Choroid plexus epithelial cell (primary cell): ENCODE measurements at regions not wholly inside any gene's neighbourhood (a gene's known extent, or its start where the extent isn't known, plus 50 kb on each side); places are given as distances from the start of the nearest gene placed in this dataset.

Experiments
- DNase-seq: peaks from one replicate; pipeline ENCODE4 v3.0.0-alpha.2; 2010; ENCODE audit warnings: low read depth
- H3K4me3 ChIP-seq: 2 replicates; pipeline ENCODE4 v1.5.1; 2011; ENCODE audit warnings: low read depth, mild to moderate bottlenecking, control low read depth, low read length, moderate library complexity
- TF ChIP-seq, protein P1 (sequence below): conservative IDR thresholded peaks from 2 replicates; pipeline ENCODE4 v1.5.1; 2011; ENCODE audit warnings: low read depth, mild to moderate bottlenecking, control low read depth, inconsistent platforms, low read length, moderate library complexity

DNA sequence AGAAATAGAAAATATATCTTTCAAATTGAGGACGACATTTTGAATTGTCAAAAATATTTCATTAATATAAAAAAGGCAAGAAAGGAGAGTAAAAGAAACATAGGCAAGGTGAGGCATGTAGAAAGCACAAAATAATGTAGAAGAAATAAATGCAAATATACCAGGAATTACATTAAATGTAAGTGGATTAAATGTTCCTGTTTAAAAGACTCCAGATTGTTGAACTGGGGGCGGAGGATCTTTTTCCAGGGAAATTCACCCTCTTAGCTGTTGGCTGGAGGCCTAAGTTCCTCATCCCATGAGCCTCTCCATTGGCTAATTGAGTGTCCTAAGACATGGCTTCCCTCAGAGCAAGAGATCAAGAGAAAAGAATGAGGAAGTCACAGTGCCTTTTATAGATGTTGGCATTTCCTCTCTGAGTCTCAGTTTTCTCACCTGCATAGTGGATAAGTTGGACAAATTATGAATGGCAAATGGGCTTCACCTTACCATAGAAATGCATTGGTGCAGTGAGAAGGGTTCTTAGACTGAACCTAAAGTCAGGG, 147.4 kb upstream of the SMAD3 start:
- no peak overlapping the region for H3K4me3 ChIP-seq
- TF ChIP-seq, protein P1, sequence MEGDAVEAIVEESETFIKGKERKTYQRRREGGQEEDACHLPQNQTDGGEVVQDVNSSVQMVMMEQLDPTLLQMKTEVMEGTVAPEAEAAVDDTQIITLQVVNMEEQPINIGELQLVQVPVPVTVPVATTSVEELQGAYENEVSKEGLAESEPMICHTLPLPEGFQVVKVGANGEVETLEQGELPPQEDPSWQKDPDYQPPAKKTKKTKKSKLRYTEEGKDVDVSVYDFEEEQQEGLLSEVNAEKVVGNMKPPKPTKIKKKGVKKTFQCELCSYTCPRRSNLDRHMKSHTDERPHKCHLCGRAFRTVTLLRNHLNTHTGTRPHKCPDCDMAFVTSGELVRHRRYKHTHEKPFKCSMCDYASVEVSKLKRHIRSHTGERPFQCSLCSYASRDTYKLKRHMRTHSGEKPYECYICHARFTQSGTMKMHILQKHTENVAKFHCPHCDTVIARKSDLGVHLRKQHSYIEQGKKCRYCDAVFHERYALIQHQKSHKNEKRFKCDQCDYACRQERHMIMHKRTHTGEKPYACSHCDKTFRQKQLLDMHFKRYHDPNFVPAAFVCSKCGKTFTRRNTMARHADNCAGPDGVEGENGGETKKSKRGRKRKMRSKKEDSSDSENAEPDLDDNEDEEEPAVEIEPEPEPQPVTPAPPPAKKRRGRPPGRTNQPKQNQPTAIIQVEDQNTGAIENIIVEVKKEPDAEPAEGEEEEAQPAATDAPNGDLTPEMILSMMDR, result no peak
- no peak for DNase-seq

DNA sequence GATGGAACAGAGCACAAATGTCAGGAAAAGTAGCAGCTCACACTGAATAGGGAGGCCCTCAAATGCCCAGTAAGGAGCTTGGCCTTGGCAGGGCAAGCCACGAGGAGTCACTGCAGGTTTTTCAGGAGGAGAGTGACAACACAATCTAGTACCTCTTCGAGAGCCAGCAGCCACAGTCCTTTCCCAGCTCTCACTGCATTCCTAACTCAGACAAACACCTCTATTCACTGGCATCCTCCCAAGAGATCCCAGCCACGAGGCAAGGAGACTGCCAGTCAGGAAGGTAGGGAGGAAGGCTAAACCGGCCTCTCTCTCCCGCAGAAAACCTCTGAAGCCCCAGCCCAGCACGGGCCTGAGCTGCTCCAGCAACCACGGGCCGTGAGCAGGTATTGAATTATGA, 146.0 kb upstream of the SMAD3 start:
- DNase-seq, result no peak
- H3K4me3 ChIP-seq, result no peak overlapping the region
- TF ChIP-seq, protein P1, result no peak

DNA sequence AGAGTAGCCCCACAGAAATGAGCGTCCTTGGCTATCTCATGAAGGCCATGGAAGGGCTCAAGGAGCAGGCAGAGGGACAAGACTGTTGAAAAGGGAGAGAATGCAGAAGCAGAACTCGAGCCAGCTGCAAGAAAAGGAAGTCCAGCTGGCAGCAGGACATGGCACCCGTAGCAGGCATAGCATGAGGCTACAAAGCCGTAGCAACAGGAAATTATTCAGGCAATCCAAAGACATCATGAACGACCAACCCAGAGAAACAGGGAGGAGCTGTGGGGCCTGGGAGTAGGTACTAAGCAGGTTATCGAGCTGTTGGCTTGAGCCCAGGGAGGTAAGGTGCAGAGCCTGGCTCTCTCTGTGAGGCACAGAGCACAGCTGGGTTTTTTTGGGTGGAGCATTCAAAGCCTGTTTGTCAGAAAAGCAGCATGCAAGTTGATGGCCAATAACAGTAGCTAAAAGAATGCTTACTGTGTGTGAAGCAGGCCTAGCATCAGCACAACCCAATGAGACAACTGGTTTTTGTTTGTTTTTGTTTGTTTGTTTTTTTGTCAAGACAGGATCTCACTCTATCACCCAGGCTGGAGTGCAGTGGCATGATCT, 144.0 kb upstream of the SMAD3 start:
- no peak overlapping the region for H3K4me3 ChIP-seq
- TF ChIP-seq, protein P1, result no peak
- no peak for DNase-seq

DNA sequence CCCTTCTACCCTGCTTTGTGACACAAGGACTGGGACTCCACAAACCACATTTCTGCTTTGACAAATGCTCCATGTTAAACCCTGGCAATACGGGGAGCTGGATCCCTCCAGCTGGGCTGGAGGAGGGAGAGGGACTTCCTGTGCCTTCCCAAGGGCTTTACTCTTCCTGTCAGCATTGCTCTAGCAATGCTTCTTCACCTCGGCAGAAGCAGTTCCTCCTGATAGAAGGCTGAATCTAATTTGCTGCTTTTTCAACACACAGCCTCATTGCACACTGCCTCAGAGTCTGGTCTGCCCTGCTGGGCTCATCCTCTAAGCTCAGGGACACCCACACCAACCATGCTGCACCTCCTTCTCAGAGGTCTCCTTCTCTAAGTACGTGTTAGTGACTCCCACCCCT, 142.8 kb upstream of the SMAD3 start:
- TF ChIP-seq, protein P1, result no peak
- H3K4me3 ChIP-seq, result no peak overlapping the region
- DNase-seq, result no peak

DNA sequence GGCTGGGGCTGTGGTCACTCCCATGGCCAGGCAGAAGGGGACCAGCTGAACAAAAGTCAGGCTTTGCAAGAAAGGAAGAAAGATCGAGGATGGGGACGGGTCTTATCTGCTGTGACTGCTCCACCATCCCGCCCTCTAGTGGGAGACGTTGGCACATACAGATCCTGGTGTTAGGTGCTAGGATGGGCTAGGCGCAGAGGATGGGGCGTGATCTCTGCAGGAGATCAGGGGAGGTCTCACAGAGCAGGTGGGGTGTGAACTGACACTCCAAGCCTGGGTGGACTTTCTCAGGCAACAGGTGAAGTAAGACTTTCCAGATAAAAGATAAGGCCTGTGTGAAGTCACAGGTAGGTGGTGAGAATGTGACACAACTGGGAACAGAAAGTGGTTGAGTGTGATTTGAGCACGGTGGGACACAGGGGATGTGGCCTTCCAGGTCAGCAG, 141.9 kb upstream of the SMAD3 start:
- TF ChIP-seq, protein P1, result peak; percentile 66
- H3K4me3 ChIP-seq, result no peak overlapping the region
- peak; percentile 40 for DNase-seq

DNA sequence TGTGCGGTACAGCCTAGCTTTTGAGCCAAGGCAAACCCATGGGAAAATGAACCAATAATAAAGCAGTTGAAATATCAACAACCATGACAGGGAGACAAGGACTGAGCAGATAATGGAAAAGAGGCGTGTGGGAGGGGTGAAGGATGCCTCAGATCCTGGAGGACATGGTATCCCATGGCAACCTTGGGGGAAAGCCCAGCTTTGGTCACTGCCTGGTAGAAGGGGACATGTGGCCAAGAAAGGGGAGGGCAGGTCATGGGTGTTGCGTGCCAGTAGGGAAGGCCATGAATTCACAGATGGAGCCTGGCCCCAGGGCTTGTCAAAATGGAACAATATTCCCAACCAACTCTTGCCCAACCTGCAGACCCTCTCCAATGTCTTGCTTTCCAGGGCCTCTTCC, 140.5 kb upstream of the SMAD3 start:
- TF ChIP-seq, protein P1, result no peak
- DNase-seq, result no peak
- no peak overlapping the region for H3K4me3 ChIP-seq

DNA sequence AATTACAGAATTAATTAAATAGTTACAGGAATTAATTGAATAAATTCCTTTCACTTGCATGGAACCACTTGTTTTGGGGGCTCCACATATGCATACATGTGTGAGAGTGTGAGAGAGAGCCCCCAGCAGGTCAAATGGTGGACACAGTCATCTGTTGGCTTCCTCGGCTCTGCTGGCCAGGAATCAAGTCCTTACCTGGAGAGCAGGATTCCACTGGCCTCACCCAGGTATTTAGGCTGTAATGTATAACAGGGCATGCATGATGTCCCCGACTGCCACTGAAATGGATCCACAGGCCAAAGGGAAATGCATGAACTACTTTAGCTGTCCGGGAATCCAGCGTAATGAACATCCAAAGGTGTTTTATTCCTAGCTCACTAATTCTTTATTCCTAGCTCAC, 139.7 kb upstream of the SMAD3 start:
- TF ChIP-seq, protein P1, result no peak
- no peak overlapping the region for H3K4me3 ChIP-seq
- no peak for DNase-seq
